ENCODE measurements at regions not wholly inside any gene's neighbourhood (a gene's known extent, or its start where the extent isn't known, plus 50 kb on each side); places are given as distances from the start of the nearest gene placed in this dataset.
A peak's percentile ranks its signal among the peaks of the same experiment; 100 is the strongest.

DNA sequence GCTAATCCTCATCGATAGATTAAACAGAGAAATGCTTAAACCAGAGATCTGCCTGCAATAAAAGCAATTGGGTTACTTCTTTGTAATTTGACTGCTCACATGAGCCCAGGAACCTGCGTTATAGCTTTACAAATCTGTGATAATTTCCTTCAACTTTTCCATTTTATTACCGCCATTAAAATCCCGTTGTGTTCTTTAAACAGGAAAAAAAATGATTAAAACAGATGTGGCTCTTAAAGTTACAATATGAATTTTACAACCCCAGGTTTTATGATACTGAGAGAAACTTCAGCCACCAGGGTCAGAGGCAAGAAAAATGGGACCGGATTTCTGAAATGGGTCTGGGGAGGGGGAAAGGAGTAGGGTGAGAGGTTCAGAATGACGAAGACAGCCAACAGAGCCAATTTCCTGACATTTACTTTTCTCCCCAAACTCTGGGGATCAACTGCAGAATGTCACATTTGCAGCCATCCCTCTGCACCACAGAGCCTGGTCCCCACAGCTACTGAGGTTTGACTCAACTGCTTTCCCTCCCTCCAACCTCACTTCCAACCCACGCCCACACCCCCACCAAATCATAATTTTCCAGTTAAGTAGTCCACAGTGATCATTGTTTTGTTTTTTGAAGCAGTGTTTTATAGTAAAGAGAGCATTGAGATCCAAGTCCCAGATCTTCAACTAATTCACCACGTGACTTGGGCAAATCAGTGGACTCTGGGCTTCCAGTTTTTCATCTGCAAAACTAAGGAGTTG, 77.6 kb upstream of the EYA2 start:
- TF ChIP-seq, protein P1, sequence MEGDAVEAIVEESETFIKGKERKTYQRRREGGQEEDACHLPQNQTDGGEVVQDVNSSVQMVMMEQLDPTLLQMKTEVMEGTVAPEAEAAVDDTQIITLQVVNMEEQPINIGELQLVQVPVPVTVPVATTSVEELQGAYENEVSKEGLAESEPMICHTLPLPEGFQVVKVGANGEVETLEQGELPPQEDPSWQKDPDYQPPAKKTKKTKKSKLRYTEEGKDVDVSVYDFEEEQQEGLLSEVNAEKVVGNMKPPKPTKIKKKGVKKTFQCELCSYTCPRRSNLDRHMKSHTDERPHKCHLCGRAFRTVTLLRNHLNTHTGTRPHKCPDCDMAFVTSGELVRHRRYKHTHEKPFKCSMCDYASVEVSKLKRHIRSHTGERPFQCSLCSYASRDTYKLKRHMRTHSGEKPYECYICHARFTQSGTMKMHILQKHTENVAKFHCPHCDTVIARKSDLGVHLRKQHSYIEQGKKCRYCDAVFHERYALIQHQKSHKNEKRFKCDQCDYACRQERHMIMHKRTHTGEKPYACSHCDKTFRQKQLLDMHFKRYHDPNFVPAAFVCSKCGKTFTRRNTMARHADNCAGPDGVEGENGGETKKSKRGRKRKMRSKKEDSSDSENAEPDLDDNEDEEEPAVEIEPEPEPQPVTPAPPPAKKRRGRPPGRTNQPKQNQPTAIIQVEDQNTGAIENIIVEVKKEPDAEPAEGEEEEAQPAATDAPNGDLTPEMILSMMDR (IDR thresholded peaks at IDR 0.05; ENCODE audit: unreplicated experiment in 3 of 3): no peak
- H3K4me3 Mint-ChIP-seq: no peak overlapping the region
- H3K9me3 Mint-ChIP-seq: no peaks in the 10 kb centered on the region
- no peaks in the 10 kb centered on the region for H3K27me3 Mint-ChIP-seq (ENCODE audit: low read depth)
- H3K36me3 Mint-ChIP-seq (ENCODE audit: low read depth): no peaks in the 10 kb centered on the region
- peak overlapping the region in 2 of 3 experiments; percentile 0 to 89 for H3K27ac Mint-ChIP-seq
- peaks cover 14% of the 10 kb centered on the region for H3K4me1 Mint-ChIP-seq

DNA sequence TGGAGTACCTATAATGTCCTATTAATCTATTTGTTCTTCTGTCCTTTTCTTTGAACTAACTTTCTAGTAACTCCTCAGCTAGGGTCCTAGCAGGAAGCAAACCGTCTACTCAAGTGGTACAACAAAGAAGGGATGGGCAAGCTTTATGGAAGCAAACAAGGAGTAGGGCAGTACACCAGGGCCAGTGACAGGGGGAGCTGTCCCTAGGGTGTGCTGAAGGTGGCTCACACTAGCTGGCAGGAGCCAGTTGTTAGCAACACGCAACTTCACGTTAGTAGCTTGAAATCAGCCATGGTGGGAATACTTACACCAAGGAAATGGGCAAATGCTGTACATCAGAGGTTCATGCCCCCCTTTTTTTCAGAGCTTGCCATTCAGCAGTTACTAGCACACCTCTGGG, 74.0 kb upstream of the EYA2 start:
- H3K27ac Mint-ChIP-seq: no peak overlapping the region
- H3K27me3 Mint-ChIP-seq (ENCODE audit: low read depth): no peaks in the 10 kb centered on the region
- H3K4me1 Mint-ChIP-seq: peaks cover 3% of the 10 kb centered on the region
- TF ChIP-seq, protein P1 (IDR thresholded peaks at IDR 0.05; ENCODE audit: unreplicated experiment in 3 of 3): no peak
- no peaks in the 10 kb centered on the region for H3K36me3 Mint-ChIP-seq (ENCODE audit: low read depth)
- H3K4me3 Mint-ChIP-seq: no peak overlapping the region
- H3K9me3 Mint-ChIP-seq: peaks cover 12% of the 10 kb centered on the region

DNA sequence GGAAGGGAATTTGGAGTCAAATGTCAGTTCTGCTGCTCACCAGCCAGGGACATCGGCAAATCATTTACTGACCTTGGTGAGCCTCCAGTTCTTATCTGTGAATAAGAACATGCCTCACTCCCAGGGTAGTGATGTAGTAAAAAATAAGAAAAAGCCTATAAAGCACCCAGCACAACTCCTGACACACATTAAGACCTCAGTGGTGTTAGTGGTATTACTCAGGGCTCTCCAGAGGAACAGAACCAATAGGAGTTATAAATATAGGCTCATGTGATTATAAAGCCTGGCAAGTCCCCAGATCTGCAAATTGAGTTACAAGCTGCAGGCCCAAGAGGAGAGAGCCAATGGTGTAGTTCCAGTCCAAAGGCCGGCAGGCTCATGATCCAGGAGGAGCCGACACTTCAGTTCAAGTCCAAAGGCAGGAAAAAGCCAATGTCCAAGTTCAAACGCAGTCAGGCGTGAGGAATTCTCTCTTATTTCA, 71.3 kb upstream of the EYA2 start:
- Mint-ChIP-seq H3K4me1 (peaks cover 5% of the 10 kb centered on the region), H3K9me3 (peaks cover 12% of the 10 kb centered on the region), H3K27ac (peak overlapping the region; percentile 46 to 92 (median 48)), H3K36me3 (ENCODE audit: low read depth) (no peaks in the 10 kb centered on the region), H3K27me3 (ENCODE audit: low read depth) (no peaks in the 10 kb centered on the region), H3K4me3 (no peak overlapping the region)
- TF ChIP-seq, protein P1 (IDR thresholded peaks at IDR 0.05; ENCODE audit: unreplicated experiment in 3 of 3): no peak

DNA sequence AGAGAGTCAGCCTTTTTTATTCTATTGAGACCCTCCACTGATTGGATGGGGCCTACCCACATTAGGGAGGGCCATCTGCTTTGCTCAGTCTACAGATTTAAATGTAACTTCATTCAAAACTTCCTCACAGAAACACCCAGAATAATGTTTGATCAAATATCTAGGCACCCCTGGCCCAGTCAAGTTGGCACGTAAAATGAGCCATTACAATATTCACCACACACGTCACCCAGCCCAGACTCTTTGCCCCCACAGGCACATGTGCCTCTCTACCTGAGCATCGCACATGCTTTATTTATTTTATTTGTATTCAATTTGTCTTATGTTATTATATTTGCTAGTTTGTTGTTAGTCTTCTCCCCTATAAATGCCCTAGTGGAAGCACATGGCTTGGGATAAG, 70.9 kb upstream of the EYA2 start:
- Mint-ChIP-seq H3K27ac (peak overlapping the region; percentile 46 to 92 (median 48)), H3K4me3 (no peak overlapping the region), H3K36me3 (ENCODE audit: low read depth) (no peaks in the 10 kb centered on the region), H3K9me3 (peaks cover 12% of the 10 kb centered on the region), H3K27me3 (ENCODE audit: low read depth) (no peaks in the 10 kb centered on the region), H3K4me1 (peaks cover 5% of the 10 kb centered on the region)
- TF ChIP-seq, protein P1 (IDR thresholded peaks at IDR 0.05; ENCODE audit: unreplicated experiment in 3 of 3): no peak

DNA sequence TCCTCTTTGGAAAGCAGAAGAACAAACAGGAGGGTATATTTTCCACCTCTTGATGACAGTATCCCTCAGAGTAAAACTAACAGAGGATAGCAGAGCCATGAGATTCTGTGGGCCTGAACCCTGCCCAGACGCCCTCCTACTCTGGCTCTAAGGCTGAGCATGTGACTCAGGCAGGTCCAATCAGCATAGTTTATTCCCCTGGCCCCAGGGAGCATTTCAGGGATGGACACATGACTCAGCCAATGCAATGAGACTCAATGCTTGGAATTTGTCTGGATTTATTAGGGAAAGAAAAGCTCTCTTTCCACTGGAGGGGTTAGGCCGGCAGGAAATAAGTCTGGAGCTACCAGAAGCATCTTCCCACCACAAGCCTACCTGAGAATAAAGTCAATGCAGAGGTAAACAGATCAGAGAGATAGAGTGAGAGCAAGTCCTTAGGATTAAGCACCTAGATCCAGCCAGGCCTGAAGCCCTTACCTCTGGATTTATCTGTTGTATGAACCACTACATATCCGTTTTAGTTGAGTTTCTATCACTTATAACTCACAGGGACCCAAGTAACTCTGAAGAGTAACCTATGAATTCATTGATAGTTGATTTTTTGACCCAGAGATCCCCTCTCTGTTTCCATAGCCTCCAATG, 68.2 kb upstream of the EYA2 start:
- H3K27me3 Mint-ChIP-seq (ENCODE audit: low read depth): no peaks in the 10 kb centered on the region
- H3K27ac Mint-ChIP-seq: no peak overlapping the region
- H3K9me3 Mint-ChIP-seq: peaks cover 12% of the 10 kb centered on the region

More for the DNA sequence above, 68.2 kb upstream of the EYA2 start:
- Mint-ChIP-seq H3K4me3 (no peak overlapping the region), H3K36me3 (ENCODE audit: low read depth) (no peaks in the 10 kb centered on the region), H3K4me1 (peaks cover 5% of the 10 kb centered on the region)
- TF ChIP-seq, protein P1 (IDR thresholded peaks at IDR 0.05; ENCODE audit: unreplicated experiment in 3 of 3): no peak
